ENCODE measurements at regions not wholly inside any gene's neighbourhood (a gene's known extent, or its start where the extent isn't known, plus 50 kb on each side); places are given as distances from the start of the nearest gene placed in this dataset.

- peak; percentile 86 for TF ChIP-seq CTCF (IDR thresholded peaks at IDR 0.05)
- no peak for TF ChIP-seq EZH2 (IDR thresholded peaks at IDR 0.05)
- TF ChIP-seq EZH2phosphoT487 (IDR thresholded peaks at IDR 0.05), result no peak
Observed at GRCh38 chr14:34324363-34324795, 137.7 kb downstream of the SPTSSA start.
